ENCODE measurements at regions not wholly inside any gene's neighbourhood (a gene's known extent, or its start where the extent isn't known, plus 50 kb on each side); places are given as distances from the start of the nearest gene placed in this dataset.

GRCh38 chr20:50270034-50270395 is 79.4 kb downstream of the CEBPB start:
- Histone ChIP-seq H3K36me3 (ENCODE audit: control insufficient read depth, insufficient read depth, low read length) (no peaks in the 10 kb centered on the region), H3K27ac (no peak overlapping the region), H3K9ac (no peak overlapping the region), H3K79me2 (no peaks in the 10 kb centered on the region), H3K27me3 (ENCODE audit: control insufficient read depth, insufficient read depth, low read length) (no peaks in the 10 kb centered on the region), H3K4me2 (ENCODE audit: low read length) (no peak overlapping the region), H3K4me3 (ENCODE audit: low read depth, low read length) (no peak overlapping the region), H2AFZ (no peak overlapping the region), H3K9me3 (ENCODE audit: control insufficient read depth, low read length) (no peaks in the 10 kb centered on the region), H3K4me1 (no peaks in the 10 kb centered on the region)
- TF ChIP-seq CTCF (IDR thresholded peaks at IDR 0.05), result no peak

GRCh38 chr20:50270569-50270968 is 79.9 kb downstream of the CEBPB start:
- Histone ChIP-seq H3K79me2 (no peaks in the 10 kb centered on the region), H2AFZ (no peak overlapping the region), H3K4me2 (ENCODE audit: low read length) (no peak overlapping the region), H3K36me3 (ENCODE audit: control insufficient read depth, insufficient read depth, low read length) (no peaks in the 10 kb centered on the region), H3K4me1 (no peaks in the 10 kb centered on the region), H3K4me3 (ENCODE audit: low read depth, low read length) (no peak overlapping the region), H3K9ac (no peak overlapping the region), H3K27me3 (ENCODE audit: control insufficient read depth, insufficient read depth, low read length) (no peaks in the 10 kb centered on the region), H3K27ac (no peak overlapping the region), H3K9me3 (ENCODE audit: control insufficient read depth, low read length) (no peaks in the 10 kb centered on the region)
- TF ChIP-seq CTCF (IDR thresholded peaks at IDR 0.05), result no peak

- no peaks in the 10 kb centered on the region for H3K4me1 ChIP-seq
- TF ChIP-seq CTCF (IDR thresholded peaks at IDR 0.05), result no peak
- H3K27ac ChIP-seq, result no peak overlapping the region
- H3K79me2 ChIP-seq, result no peaks in the 10 kb centered on the region
- no peaks in the 10 kb centered on the region for H3K27me3 ChIP-seq (ENCODE audit: control insufficient read depth, insufficient read depth, low read length)
- no peak overlapping the region for H3K4me3 ChIP-seq (ENCODE audit: low read depth, low read length)
- no peak overlapping the region for H3K9ac ChIP-seq
- H2AFZ ChIP-seq, result no peak overlapping the region
- H3K36me3 ChIP-seq (ENCODE audit: control insufficient read depth, insufficient read depth, low read length), result no peaks in the 10 kb centered on the region
- H3K4me2 ChIP-seq (ENCODE audit: low read length), result no peak overlapping the region
- H3K9me3 ChIP-seq (ENCODE audit: control insufficient read depth, low read length), result no peaks in the 10 kb centered on the region
These were observed 80.5 kb downstream of the CEBPB start for GRCh38 chr20:50271176-50271575.

GRCh38 chr20:50271612-50272011 is 81.0 kb downstream of the CEBPB start:
- H3K27me3 ChIP-seq (ENCODE audit: control insufficient read depth, insufficient read depth, low read length), result no peaks in the 10 kb centered on the region
- H3K4me3 ChIP-seq (ENCODE audit: low read depth, low read length), result no peak overlapping the region
- no peaks in the 10 kb centered on the region for H3K79me2 ChIP-seq
- no peak overlapping the region for H3K27ac ChIP-seq
- no peak for TF ChIP-seq CTCF (IDR thresholded peaks at IDR 0.05)
- H2AFZ ChIP-seq, result no peak overlapping the region
- no peaks in the 10 kb centered on the region for H3K4me1 ChIP-seq
- H3K36me3 ChIP-seq (ENCODE audit: control insufficient read depth, insufficient read depth, low read length), result no peaks in the 10 kb centered on the region
- H3K4me2 ChIP-seq (ENCODE audit: low read length), result no peak overlapping the region
- H3K9ac ChIP-seq, result no peak overlapping the region
- H3K9me3 ChIP-seq (ENCODE audit: control insufficient read depth, low read length), result no peaks in the 10 kb centered on the region

- Histone ChIP-seq H3K27ac (no peak overlapping the region), H2AFZ (no peak overlapping the region), H3K9me3 (ENCODE audit: control insufficient read depth, low read length) (no peaks in the 10 kb centered on the region), H3K9ac (no peak overlapping the region), H3K79me2 (no peaks in the 10 kb centered on the region), H3K4me2 (ENCODE audit: low read length) (no peak overlapping the region), H3K4me3 (ENCODE audit: low read depth, low read length) (no peak overlapping the region), H3K36me3 (ENCODE audit: control insufficient read depth, insufficient read depth, low read length) (no peaks in the 10 kb centered on the region), H3K4me1 (no peaks in the 10 kb centered on the region), H3K27me3 (ENCODE audit: control insufficient read depth, insufficient read depth, low read length) (no peaks in the 10 kb centered on the region)
- no peak for TF ChIP-seq CTCF (IDR thresholded peaks at IDR 0.05)
These were observed 81.5 kb downstream of the CEBPB start for GRCh38 chr20:50272030-50272723.

Measured in parathyroid adenoma (tissue), 2 donors.